ENCODE measurements at regions not wholly inside any gene's neighbourhood (a gene's known extent, or its start where the extent isn't known, plus 50 kb on each side); places are given as distances from the start of the nearest gene placed in this dataset.

DNA sequence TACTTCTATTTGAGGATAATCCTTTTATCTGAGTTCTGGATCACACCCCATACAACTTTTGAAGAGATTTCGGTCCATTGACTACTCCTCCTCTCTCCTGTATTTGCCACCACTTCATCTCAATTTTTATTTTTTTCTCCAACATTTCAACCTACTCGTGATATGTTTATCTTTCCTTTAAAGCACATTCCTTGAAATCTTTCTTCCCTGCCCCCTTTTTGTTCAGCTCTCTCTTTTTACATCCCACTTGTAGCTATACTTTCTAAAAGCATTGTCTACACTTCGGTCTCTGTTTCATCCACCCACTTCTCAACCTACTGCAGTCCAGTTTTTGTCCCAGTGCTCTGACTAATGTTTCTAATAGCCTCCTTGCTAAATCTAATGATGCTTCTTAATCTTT is 299.4 kb downstream of the PSAT1 start:
- DNase-seq (no peak), ATAC-seq (no peak)
- Histone ChIP-seq H3K27me3 (ENCODE audit: low read depth) (peaks cover 5% of the 10 kb centered on the region), H3K9me3 (no peaks in the 10 kb centered on the region), H3K36me3 (no peaks in the 10 kb centered on the region), H3K27ac (no peak overlapping the region), H3K4me3 (no peak overlapping the region), H3K4me1 (no peaks in the 10 kb centered on the region)
- intact Hi-C loops (cut with DNase I) = no loop called here
- TF ChIP-seq CTCF (IDR thresholded peaks at IDR 0.05) = no peak

- Histone ChIP-seq H3K36me3 (no peaks in the 10 kb centered on the region), H3K9me3 (no peaks in the 10 kb centered on the region), H3K27ac (no peak overlapping the region), H3K4me1 (no peaks in the 10 kb centered on the region), H3K27me3 (ENCODE audit: low read depth) (peaks cover 5% of the 10 kb centered on the region), H3K4me3 (no peak overlapping the region)
- DNase-seq (no peak), ATAC-seq (no peak)
- no peak for TF ChIP-seq CTCF (IDR thresholded peaks at IDR 0.05)
- intact Hi-C loops (cut with DNase I) = no loop called here
Observed at GRCh38 chr9:78598120-78598519, 301.2 kb downstream of the PSAT1 start.

GRCh38 chr9:78599926-78600325 is 303.0 kb downstream of the PSAT1 start:
- no peaks in the 10 kb centered on the region for H3K9me3 ChIP-seq
- intact Hi-C loops (cut with DNase I) = no loop called here
- H3K4me3 ChIP-seq = no peak overlapping the region
- H3K4me1 ChIP-seq = no peaks in the 10 kb centered on the region
- no peaks in the 10 kb centered on the region for H3K36me3 ChIP-seq
- no peak for TF ChIP-seq CTCF (IDR thresholded peaks at IDR 0.05)
- H3K27ac ChIP-seq = no peak overlapping the region
- ATAC-seq (no peak), DNase-seq (no peak)
- peaks cover 5% of the 10 kb centered on the region for H3K27me3 ChIP-seq (ENCODE audit: low read depth)

- Histone ChIP-seq H3K4me3 (no peak overlapping the region), H3K27ac (no peak overlapping the region), H3K27me3 (ENCODE audit: low read depth) (peaks cover 5% of the 10 kb centered on the region), H3K4me1 (no peaks in the 10 kb centered on the region), H3K36me3 (no peaks in the 10 kb centered on the region), H3K9me3 (no peaks in the 10 kb centered on the region)
- DNase-seq (no peak), ATAC-seq (no peak)
- intact Hi-C loops (cut with DNase I) = no loop called here
- TF ChIP-seq CTCF (IDR thresholded peaks at IDR 0.05) = peak; percentile 70
Observed at GRCh38 chr9:78601957-78602565, 305.1 kb downstream of the PSAT1 start.

GRCh38 chr9:78605041-78606000 is 308.4 kb downstream of the PSAT1 start:
- intact Hi-C loops (cut with DNase I) = no loop called here
- Histone ChIP-seq H3K4me3 (no peak overlapping the region), H3K27ac (no peak overlapping the region), H3K36me3 (no peaks in the 10 kb centered on the region), H3K9me3 (no peaks in the 10 kb centered on the region), H3K4me1 (no peaks in the 10 kb centered on the region), H3K27me3 (ENCODE audit: low read depth) (peaks cover under 1% of the 10 kb centered on the region)
- DNase-seq (no peak), ATAC-seq (no peak)
- no peak for TF ChIP-seq CTCF (IDR thresholded peaks at IDR 0.05)

All from lower lobe of right lung (tissue), 2 donors.